Neural cell (in vitro differentiated cells): ENCODE measurements at regions not wholly inside any gene's neighbourhood (a gene's known extent, or its start where the extent isn't known, plus 50 kb on each side); places are given as distances from the start of the nearest gene placed in this dataset.

Experiments used
- H2AFZ ChIP-seq: fragments of 200-600, 300-800 bp; sonication (generic), shearing (Covaris generic); 2 replicates; pipeline ENCODE4 v1.6.0; 2014; ENCODE audit warnings: low read depth, mild to moderate bottlenecking, antibody characterized with exemption, low read length, moderate library complexity
- H3F3A ChIP-seq: fragments of 200-600 bp; shearing (Covaris generic); 2 replicates; pipeline ENCODE4 v1.6.1; 2016; ENCODE audit warnings: mild to moderate bottlenecking, moderate library complexity, mixed read lengths, antibody characterized with exemption, low read length; ENCODE audit not compliant: insufficient read depth, poor library complexity, severe bottlenecking
- H3K27ac ChIP-seq: fragments of 200-600, 300-800 bp; sonication (generic), shearing (Covaris generic); 2 replicates; pipeline ENCODE4 v1.5.1; 2014; ENCODE audit warnings: mild to moderate bottlenecking, low read length, moderate library complexity
- H3K27me3 ChIP-seq: fragments of 300-800, 200-600 bp; sonication (generic), shearing (Covaris generic); 2 replicates; pipeline ENCODE4 v1.6.0; 2014; ENCODE audit warnings: mild to moderate bottlenecking, low read depth, low read length, moderate library complexity; ENCODE audit not compliant: insufficient read depth
- H3K36me3 ChIP-seq: fragments of 300-800, 200-600 bp; sonication (generic), shearing (Covaris generic); 2 replicates; pipeline ENCODE4 v1.5.1; 2014; ENCODE audit warnings: mild to moderate bottlenecking, antibody characterized with exemption, low read length, moderate library complexity; ENCODE audit not compliant: insufficient read depth
- H3K4me2 ChIP-seq: fragments of 300-800, 200-600 bp; sonication (generic), shearing (Covaris generic); 2 replicates; pipeline ENCODE4 v1.6.0; 2014; ENCODE audit warnings: mild to moderate bottlenecking, low read length
- H3K4me3 ChIP-seq: fragments of 300-800, 200-600 bp; sonication (generic), shearing (Covaris generic); 2 replicates; pipeline ENCODE4 v1.5.1; 2014; ENCODE audit warnings: mild to moderate bottlenecking, low read length, moderate library complexity
- H3K79me2 ChIP-seq: fragments of 200-600 bp; shearing (Covaris generic); replicated peaks from 2 replicates; pipeline ENCODE4 v1.6.0; 2014; ENCODE audit warnings: mild to moderate bottlenecking, low read length, moderate library complexity; ENCODE audit not compliant: insufficient read depth
- H3K9ac ChIP-seq: fragments of 300-800, 200-600 bp; sonication (generic), shearing (Covaris generic); 2 replicates; pipeline ENCODE4 v1.6.1; 2016; ENCODE audit warnings: mild to moderate bottlenecking, low read length, mixed read lengths
- H3K9me2 ChIP-seq: fragments of 200-600 bp; shearing (Covaris generic); 2 replicates; pipeline ENCODE4 v1.6.1; 2016; ENCODE audit warnings: mild to moderate bottlenecking, low read length, mixed read lengths; ENCODE audit not compliant: insufficient read depth
- H3K9me3 ChIP-seq: fragments of 200-600, 300-800 bp; sonication (generic), shearing (Covaris generic); 2 replicates; pipeline ENCODE4 v1.6.1; 2016; ENCODE audit warnings: mild to moderate bottlenecking, mixed run types, low read length, moderate library complexity, mixed read lengths
- H4K20me1 ChIP-seq: fragments of 200-600 bp; shearing (Covaris generic); 2 replicates; pipeline ENCODE4 v1.6.1; 2016; ENCODE audit warnings: mild to moderate bottlenecking, mixed run types; ENCODE audit not compliant: insufficient read depth
- EP300 ChIP-seq: fragments of 450-650 bp; conservative IDR thresholded peaks from 2 replicates; pipeline ENCODE4 v1.6.1; 2014; ENCODE audit warnings: antibody characterized with exemption, mild to moderate bottlenecking, moderate library complexity; ENCODE audit not compliant: poor library complexity, severe bottlenecking
- EZH2 ChIP-seq: fragments of 200-600, 300-800 bp; shearing (Covaris generic), sonication (generic); IDR thresholded peaks from 2 replicates; pipeline ENCODE4 v1.6.1; 2014; ENCODE audit warnings: antibody characterized with exemption, low read length, borderline replicate concordance, mild to moderate bottlenecking; ENCODE audit not compliant: insufficient read depth, poor library complexity, severe bottlenecking
- MXI1 ChIP-seq: fragments of 450-650 bp; conservative IDR thresholded peaks from 2 replicates; pipeline ENCODE4 v1.6.1; 2014; ENCODE audit warnings: antibody characterized with exemption, mild to moderate bottlenecking; ENCODE audit not compliant: poor library complexity, severe bottlenecking
- POLR2AphosphoS5 ChIP-seq: IDR thresholded peaks from 2 replicates; pipeline ENCODE4 v1.6.1; 2012
- RAD21 ChIP-seq: fragments of 450-650 bp; conservative IDR thresholded peaks from 2 replicates; pipeline ENCODE4 v1.6.1; 2014; ENCODE audit warnings: antibody characterized with exemption, mild to moderate bottlenecking, moderate library complexity
- SMC3 ChIP-seq: fragments of 450-650 bp; conservative IDR thresholded peaks from 2 replicates; pipeline ENCODE4 v1.6.1; 2014; ENCODE audit warnings: antibody characterized with exemption, mild to moderate bottlenecking, moderate library complexity; ENCODE audit not compliant: poor library complexity
- TAF1 ChIP-seq: IDR thresholded peaks from 2 replicates; pipeline ENCODE4 v1.6.1; 2012; ENCODE audit warnings: low read depth
- TF ChIP-seq, protein P1 (sequence below): IDR thresholded peaks from 2 replicates; pipeline ENCODE4 v1.6.1; 2012; ENCODE audit warnings: borderline replicate concordance
- TF ChIP-seq, protein P2 (sequence below): fragments of 450-650 bp; IDR thresholded peaks from 2 replicates; pipeline ENCODE4 v1.5.1; 2014; ENCODE audit warnings: antibody characterized with exemption, mild to moderate bottlenecking, moderate library complexity; ENCODE audit not compliant: poor library complexity, severe bottlenecking

DNA sequence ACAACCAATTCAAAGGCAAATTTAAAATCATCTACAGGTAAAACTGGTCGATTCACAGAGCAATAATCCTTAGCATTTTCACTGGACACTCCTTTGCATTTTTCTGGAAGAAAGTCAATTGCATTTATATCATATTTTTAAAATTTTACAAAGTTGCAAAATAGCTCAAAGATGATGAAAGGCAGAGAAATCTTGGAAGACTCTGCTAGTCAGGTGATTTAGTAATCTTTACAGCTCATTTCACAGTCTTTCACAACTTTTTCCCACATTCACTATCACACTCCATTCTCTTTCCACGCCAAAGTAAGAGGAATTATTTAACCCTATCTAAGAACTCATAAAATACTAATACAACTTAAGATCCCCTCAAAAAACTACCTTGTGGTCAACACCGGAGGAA lies 1063.8 kb downstream of the EFNB2 start:
- Histone ChIP-seq H3K4me3 (no peak overlapping the region), H2AFZ (no peak overlapping the region), H3F3A (no peaks in the 10 kb centered on the region), H3K9ac (no peak overlapping the region), H3K4me2 (no peak overlapping the region), H4K20me1 (no peaks in the 10 kb centered on the region), H3K27ac (no peak overlapping the region), H3K27me3 (no peaks in the 10 kb centered on the region), H3K36me3 (no peaks in the 10 kb centered on the region), H3K79me2 (no peaks in the 10 kb centered on the region), H3K9me2 (no peaks in the 10 kb centered on the region), H3K9me3 (no peaks in the 10 kb centered on the region)
- TF ChIP-seq, protein P1, sequence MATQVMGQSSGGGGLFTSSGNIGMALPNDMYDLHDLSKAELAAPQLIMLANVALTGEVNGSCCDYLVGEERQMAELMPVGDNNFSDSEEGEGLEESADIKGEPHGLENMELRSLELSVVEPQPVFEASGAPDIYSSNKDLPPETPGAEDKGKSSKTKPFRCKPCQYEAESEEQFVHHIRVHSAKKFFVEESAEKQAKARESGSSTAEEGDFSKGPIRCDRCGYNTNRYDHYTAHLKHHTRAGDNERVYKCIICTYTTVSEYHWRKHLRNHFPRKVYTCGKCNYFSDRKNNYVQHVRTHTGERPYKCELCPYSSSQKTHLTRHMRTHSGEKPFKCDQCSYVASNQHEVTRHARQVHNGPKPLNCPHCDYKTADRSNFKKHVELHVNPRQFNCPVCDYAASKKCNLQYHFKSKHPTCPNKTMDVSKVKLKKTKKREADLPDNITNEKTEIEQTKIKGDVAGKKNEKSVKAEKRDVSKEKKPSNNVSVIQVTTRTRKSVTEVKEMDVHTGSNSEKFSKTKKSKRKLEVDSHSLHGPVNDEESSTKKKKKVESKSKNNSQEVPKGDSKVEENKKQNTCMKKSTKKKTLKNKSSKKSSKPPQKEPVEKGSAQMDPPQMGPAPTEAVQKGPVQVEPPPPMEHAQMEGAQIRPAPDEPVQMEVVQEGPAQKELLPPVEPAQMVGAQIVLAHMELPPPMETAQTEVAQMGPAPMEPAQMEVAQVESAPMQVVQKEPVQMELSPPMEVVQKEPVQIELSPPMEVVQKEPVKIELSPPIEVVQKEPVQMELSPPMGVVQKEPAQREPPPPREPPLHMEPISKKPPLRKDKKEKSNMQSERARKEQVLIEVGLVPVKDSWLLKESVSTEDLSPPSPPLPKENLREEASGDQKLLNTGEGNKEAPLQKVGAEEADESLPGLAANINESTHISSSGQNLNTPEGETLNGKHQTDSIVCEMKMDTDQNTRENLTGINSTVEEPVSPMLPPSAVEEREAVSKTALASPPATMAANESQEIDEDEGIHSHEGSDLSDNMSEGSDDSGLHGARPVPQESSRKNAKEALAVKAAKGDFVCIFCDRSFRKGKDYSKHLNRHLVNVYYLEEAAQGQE = no peak
- TF ChIP-seq SMC3 (no peak), RAD21 (no peak), TAF1 (no peak), EZH2 (no peak), POLR2AphosphoS5 (no peak), MXI1 (no peak), EP300 (no peak)
- TF ChIP-seq, protein P2, sequence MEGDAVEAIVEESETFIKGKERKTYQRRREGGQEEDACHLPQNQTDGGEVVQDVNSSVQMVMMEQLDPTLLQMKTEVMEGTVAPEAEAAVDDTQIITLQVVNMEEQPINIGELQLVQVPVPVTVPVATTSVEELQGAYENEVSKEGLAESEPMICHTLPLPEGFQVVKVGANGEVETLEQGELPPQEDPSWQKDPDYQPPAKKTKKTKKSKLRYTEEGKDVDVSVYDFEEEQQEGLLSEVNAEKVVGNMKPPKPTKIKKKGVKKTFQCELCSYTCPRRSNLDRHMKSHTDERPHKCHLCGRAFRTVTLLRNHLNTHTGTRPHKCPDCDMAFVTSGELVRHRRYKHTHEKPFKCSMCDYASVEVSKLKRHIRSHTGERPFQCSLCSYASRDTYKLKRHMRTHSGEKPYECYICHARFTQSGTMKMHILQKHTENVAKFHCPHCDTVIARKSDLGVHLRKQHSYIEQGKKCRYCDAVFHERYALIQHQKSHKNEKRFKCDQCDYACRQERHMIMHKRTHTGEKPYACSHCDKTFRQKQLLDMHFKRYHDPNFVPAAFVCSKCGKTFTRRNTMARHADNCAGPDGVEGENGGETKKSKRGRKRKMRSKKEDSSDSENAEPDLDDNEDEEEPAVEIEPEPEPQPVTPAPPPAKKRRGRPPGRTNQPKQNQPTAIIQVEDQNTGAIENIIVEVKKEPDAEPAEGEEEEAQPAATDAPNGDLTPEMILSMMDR = no peak

DNA sequence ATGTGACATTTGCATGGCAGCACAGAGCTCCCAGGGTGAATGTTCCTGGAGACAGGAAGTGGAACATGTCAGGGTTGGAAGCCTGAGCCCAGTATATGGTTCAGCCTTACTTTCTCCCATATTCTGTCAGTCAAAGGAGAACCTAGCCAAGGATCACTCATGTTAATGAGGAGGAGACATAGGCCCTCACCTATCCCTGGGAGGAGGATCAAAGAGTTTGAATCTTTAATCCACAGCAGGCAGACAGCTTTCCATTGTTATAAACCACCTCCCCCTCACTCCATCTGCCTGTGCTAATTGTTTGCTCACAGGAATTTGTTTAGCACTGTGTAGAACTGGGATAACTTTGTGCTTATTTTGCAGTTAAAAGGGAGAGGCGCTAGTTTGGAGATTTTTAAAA lies 1069.1 kb downstream of the EFNB2 start:
- Histone ChIP-seq H3K27ac (no peak overlapping the region), H3K4me2 (no peak overlapping the region), H3K9ac (no peak overlapping the region), H2AFZ (no peak overlapping the region), H3K36me3 (no peaks in the 10 kb centered on the region), H3K79me2 (no peaks in the 10 kb centered on the region), H4K20me1 (no peaks in the 10 kb centered on the region), H3K4me3 (no peak overlapping the region), H3K9me3 (no peaks in the 10 kb centered on the region), H3K9me2 (no peaks in the 10 kb centered on the region), H3F3A (no peaks in the 10 kb centered on the region), H3K27me3 (no peaks in the 10 kb centered on the region)
- TF ChIP-seq, protein P1 = no peak
- TF ChIP-seq RAD21 = no peak
- TF ChIP-seq TAF1 = no peak
- no peak for TF ChIP-seq EP300
- no peak for TF ChIP-seq EZH2
- TF ChIP-seq POLR2AphosphoS5 = no peak
- no peak for TF ChIP-seq MXI1
- TF ChIP-seq, protein P2 = no peak
- no peak for TF ChIP-seq SMC3
